ENCODE measurements at regions not wholly inside any gene's neighbourhood (a gene's known extent, or its start where the extent isn't known, plus 50 kb on each side); places are given as distances from the start of the nearest gene placed in this dataset.

- H3K4me3 Mint-ChIP-seq: no peak overlapping the region
- ATAC-seq (no peak), DNase-seq (no peak)
- CTCF ChIA-PET: no interaction called here
- no peak overlapping the region for H3K27ac Mint-ChIP-seq
- no peaks in the 10 kb centered on the region for H3K4me1 Mint-ChIP-seq (ENCODE audit: low read depth)
- TF ChIP-seq CTCF (IDR thresholded peaks at IDR 0.05): no peak
- no peaks in the 10 kb centered on the region for H3K27me3 Mint-ChIP-seq
- no peaks in the 10 kb centered on the region for H3K36me3 Mint-ChIP-seq (ENCODE audit: low read depth)
- POLR2A ChIA-PET: no interaction called here
- intact Hi-C loops (cut with micrococcal nuclease): no loop called here
- H3K9me3 Mint-ChIP-seq: peaks cover 22% of the 10 kb centered on the region
These were observed 273.2 kb upstream of the TARS1 start for GRCh38 chr5:33167541-33167940.

GRCh38 chr5:33170411-33170810, 270.4 kb upstream of the TARS1 start:
- ChIA-PET POLR2A (no interaction called here), CTCF (no interaction called here)
- H3K9me3 Mint-ChIP-seq: peaks cover 18% of the 10 kb centered on the region
- H3K36me3 Mint-ChIP-seq (ENCODE audit: low read depth): no peaks in the 10 kb centered on the region
- no peaks in the 10 kb centered on the region for H3K27me3 Mint-ChIP-seq
- no peak for TF ChIP-seq CTCF (IDR thresholded peaks at IDR 0.05)
- DNase-seq: no peak
- H3K4me3 Mint-ChIP-seq: no peak overlapping the region
- H3K27ac Mint-ChIP-seq: no peak overlapping the region
- H3K4me1 Mint-ChIP-seq (ENCODE audit: low read depth): no peaks in the 10 kb centered on the region
- intact Hi-C loops (cut with micrococcal nuclease): no loop called here
- no peak for ATAC-seq

- no peak overlapping the region for H3K27ac Mint-ChIP-seq
- DNase-seq: no peak
- POLR2A ChIA-PET: no interaction called here
- no peaks in the 10 kb centered on the region for H3K4me1 Mint-ChIP-seq (ENCODE audit: low read depth)
- H3K4me3 Mint-ChIP-seq: no peak overlapping the region
- CTCF ChIA-PET: no interaction called here
- no peak for TF ChIP-seq CTCF (IDR thresholded peaks at IDR 0.05)
- no peak for ATAC-seq
- H3K27me3 Mint-ChIP-seq: no peaks in the 10 kb centered on the region
- H3K36me3 Mint-ChIP-seq (ENCODE audit: low read depth): no peaks in the 10 kb centered on the region
- peaks cover 11% of the 10 kb centered on the region for H3K9me3 Mint-ChIP-seq
- intact Hi-C loops (cut with micrococcal nuclease): no loop called here
These were observed 266.4 kb upstream of the TARS1 start for GRCh38 chr5:33174383-33174782.

- no peak for TF ChIP-seq CTCF (IDR thresholded peaks at IDR 0.05)
- intact Hi-C loops (cut with micrococcal nuclease): no loop called here
- CTCF ChIA-PET: no interaction called here
- DNase-seq (no peak), ATAC-seq (no peak)
- H3K27me3 Mint-ChIP-seq: no peaks in the 10 kb centered on the region
- H3K36me3 Mint-ChIP-seq (ENCODE audit: low read depth): no peaks in the 10 kb centered on the region
- H3K4me1 Mint-ChIP-seq (ENCODE audit: low read depth): no peaks in the 10 kb centered on the region
- H3K27ac Mint-ChIP-seq: no peak overlapping the region
- H3K4me3 Mint-ChIP-seq: no peak overlapping the region
- POLR2A ChIA-PET: no interaction called here
- no peaks in the 10 kb centered on the region for H3K9me3 Mint-ChIP-seq
These were observed 261.5 kb upstream of the TARS1 start for GRCh38 chr5:33179301-33179700.

GRCh38 chr5:33180900-33181299, 259.9 kb upstream of the TARS1 start:
- ChIA-PET CTCF (interaction anchor here (1.4 kb wide), 1 partner anchor 14 kb away, joined by 3 read pairs; no protein-coding TSS in a partner anchor), POLR2A (no interaction called here)
- H3K9me3 Mint-ChIP-seq: no peaks in the 10 kb centered on the region
- DNase-seq (no peak), ATAC-seq (no peak)
- no peak overlapping the region for H3K4me3 Mint-ChIP-seq
- no peaks in the 10 kb centered on the region for H3K4me1 Mint-ChIP-seq (ENCODE audit: low read depth)
- no peak overlapping the region for H3K27ac Mint-ChIP-seq
- intact Hi-C loops (cut with micrococcal nuclease): no loop called here
- no peak for TF ChIP-seq CTCF (IDR thresholded peaks at IDR 0.05)
- no peaks in the 10 kb centered on the region for H3K27me3 Mint-ChIP-seq
- H3K36me3 Mint-ChIP-seq (ENCODE audit: low read depth): no peaks in the 10 kb centered on the region
